OCI-LY1 (cell line): ENCODE measurements at regions not wholly inside any gene's neighbourhood (a gene's known extent, or its start where the extent isn't known, plus 50 kb on each side); places are given as distances from the start of the nearest gene placed in this dataset.

ENCODE experiments used
- H2AFZ ChIP-seq: fragments of 200-600 bp; sonication (generic), shearing (Covaris generic); 2 replicates; pipeline ENCODE4 v1.6.0; 2014; ENCODE audit warnings: antibody characterized with exemption, mild to moderate bottlenecking, low read length
- H3F3A ChIP-seq: fragments of 200-600 bp; sonication (generic), shearing (Covaris generic); 2 replicates; pipeline ENCODE4 v1.6.0; 2014; ENCODE audit warnings: mild to moderate bottlenecking, antibody characterized with exemption, low read length, moderate library complexity; ENCODE audit not compliant: insufficient read depth
- H3K27ac ChIP-seq: fragments of 200-600 bp; sonication (generic); 2 replicates; pipeline ENCODE4 v1.5.1; 2014; ENCODE audit warnings: low read length, mixed run types, mild to moderate bottlenecking, low read depth; ENCODE audit not compliant: poor library complexity, severe bottlenecking
- H3K27me3 ChIP-seq: fragments of 200-600 bp; sonication (generic); 2 replicates; pipeline ENCODE4 v1.6.0; 2014; ENCODE audit warnings: antibody characterized with exemption, mild to moderate bottlenecking, low read length, moderate library complexity; ENCODE audit not compliant: insufficient read depth
- H3K36me3 ChIP-seq: fragments of 200-600 bp; sonication (generic); 2 replicates; pipeline ENCODE4 v1.6.1; 2014; ENCODE audit warnings: mild to moderate bottlenecking, antibody characterized with exemption, low read length, moderate library complexity, mixed read lengths; ENCODE audit not compliant: insufficient read depth
- H3K4me1 ChIP-seq: fragments of 200-600 bp; sonication (generic); 2 replicates; pipeline ENCODE4 v1.5.1; 2014; ENCODE audit warnings: mild to moderate bottlenecking, low read length, moderate library complexity; ENCODE audit not compliant: insufficient read depth, severe bottlenecking
- H3K4me2 ChIP-seq: fragments of 200-600 bp; sonication (generic), shearing (Covaris generic); 2 replicates; pipeline ENCODE4 v1.6.1; 2014; ENCODE audit warnings: low read length
- H3K4me3 ChIP-seq: fragments of 200-600 bp; sonication (generic); 2 replicates; pipeline ENCODE4 v1.5.1; 2014; ENCODE audit warnings: low read length, low read depth, mild to moderate bottlenecking, mixed read lengths; ENCODE audit not compliant: poor library complexity, severe bottlenecking
- H3K79me2 ChIP-seq: fragments of 200-600 bp; shearing (Covaris generic); 2 replicates; pipeline ENCODE4 v1.6.1; 2016; ENCODE audit warnings: mixed run types, low read length, mixed read lengths; ENCODE audit not compliant: insufficient read depth
- H3K9ac ChIP-seq: fragments of 200-600 bp; sonication (generic), shearing (Covaris generic); 2 replicates; pipeline ENCODE4 v1.6.1; 2014; ENCODE audit warnings: mild to moderate bottlenecking, low read length, mixed read lengths
- H3K9me2 ChIP-seq: fragments of 200-600 bp; sonication (generic), shearing (Covaris generic); 2 replicates; pipeline ENCODE4 v1.6.1; 2014; ENCODE audit warnings: low read depth, mild to moderate bottlenecking, low read length, mixed read lengths
- H3K9me3 ChIP-seq: fragments of 200-600 bp; shearing (Covaris generic); 2 replicates; pipeline ENCODE4 v1.6.1; 2014; ENCODE audit warnings: low read length, mixed read lengths
- H4K20me1 ChIP-seq: fragments of 200-600 bp; sonication (generic), shearing (Covaris generic); 2 replicates; pipeline ENCODE4 v1.6.0; 2016; ENCODE audit warnings: mild to moderate bottlenecking, low read length; ENCODE audit not compliant: insufficient read depth
- EZH2 ChIP-seq: fragments of 200-600 bp; sonication (generic), shearing (Covaris generic); IDR thresholded peaks from 2 replicates; pipeline ENCODE4 v1.8.0; 2017; ENCODE audit warnings: borderline replicate concordance, mixed run types, mild to moderate bottlenecking, antibody characterized with exemption, low read length, moderate library complexity, mixed read lengths
- TF ChIP-seq, protein P1 (sequence below): fragments of 200-600 bp; sonication (generic), shearing (Covaris generic); IDR thresholded peaks from 2 replicates; pipeline ENCODE4 v1.5.1; 2017; ENCODE audit warnings: mild to moderate bottlenecking, antibody characterized with exemption, low read length, moderate library complexity, mixed read lengths

DNA sequence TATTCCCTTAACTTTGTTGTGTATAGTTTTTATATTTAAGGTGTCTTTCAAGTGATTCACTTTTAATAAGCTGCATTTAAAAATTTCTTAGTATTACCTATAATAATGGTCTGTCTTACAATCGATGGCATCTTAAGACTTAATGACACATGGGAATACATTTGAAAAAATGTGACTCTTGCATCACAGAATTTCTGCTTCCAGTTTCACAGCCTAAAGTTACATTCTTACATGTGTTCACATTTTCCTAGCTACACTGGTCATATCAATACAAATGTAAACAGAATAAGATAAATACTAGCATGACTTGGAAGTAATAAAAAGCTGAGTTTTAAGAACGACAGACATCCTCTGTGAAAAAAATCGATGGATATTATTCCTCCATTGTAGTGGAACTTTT is 1597.1 kb upstream of the MIR17HG start:
- Histone ChIP-seq H3K9ac (no peak overlapping the region), H4K20me1 (no peaks in the 10 kb centered on the region), H3K4me1 (no peaks in the 10 kb centered on the region), H3K27ac (no peak overlapping the region), H3F3A (no peaks in the 10 kb centered on the region), H3K4me2 (no peak overlapping the region), H2AFZ (no peak overlapping the region), H3K4me3 (no peak overlapping the region), H3K36me3 (no peaks in the 10 kb centered on the region), H3K79me2 (no peaks in the 10 kb centered on the region), H3K9me3 (no peaks in the 10 kb centered on the region), H3K9me2 (no peaks in the 10 kb centered on the region), H3K27me3 (no peaks in the 10 kb centered on the region)
- TF ChIP-seq, protein P1, sequence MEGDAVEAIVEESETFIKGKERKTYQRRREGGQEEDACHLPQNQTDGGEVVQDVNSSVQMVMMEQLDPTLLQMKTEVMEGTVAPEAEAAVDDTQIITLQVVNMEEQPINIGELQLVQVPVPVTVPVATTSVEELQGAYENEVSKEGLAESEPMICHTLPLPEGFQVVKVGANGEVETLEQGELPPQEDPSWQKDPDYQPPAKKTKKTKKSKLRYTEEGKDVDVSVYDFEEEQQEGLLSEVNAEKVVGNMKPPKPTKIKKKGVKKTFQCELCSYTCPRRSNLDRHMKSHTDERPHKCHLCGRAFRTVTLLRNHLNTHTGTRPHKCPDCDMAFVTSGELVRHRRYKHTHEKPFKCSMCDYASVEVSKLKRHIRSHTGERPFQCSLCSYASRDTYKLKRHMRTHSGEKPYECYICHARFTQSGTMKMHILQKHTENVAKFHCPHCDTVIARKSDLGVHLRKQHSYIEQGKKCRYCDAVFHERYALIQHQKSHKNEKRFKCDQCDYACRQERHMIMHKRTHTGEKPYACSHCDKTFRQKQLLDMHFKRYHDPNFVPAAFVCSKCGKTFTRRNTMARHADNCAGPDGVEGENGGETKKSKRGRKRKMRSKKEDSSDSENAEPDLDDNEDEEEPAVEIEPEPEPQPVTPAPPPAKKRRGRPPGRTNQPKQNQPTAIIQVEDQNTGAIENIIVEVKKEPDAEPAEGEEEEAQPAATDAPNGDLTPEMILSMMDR, result no peak
- no peak for TF ChIP-seq EZH2

DNA sequence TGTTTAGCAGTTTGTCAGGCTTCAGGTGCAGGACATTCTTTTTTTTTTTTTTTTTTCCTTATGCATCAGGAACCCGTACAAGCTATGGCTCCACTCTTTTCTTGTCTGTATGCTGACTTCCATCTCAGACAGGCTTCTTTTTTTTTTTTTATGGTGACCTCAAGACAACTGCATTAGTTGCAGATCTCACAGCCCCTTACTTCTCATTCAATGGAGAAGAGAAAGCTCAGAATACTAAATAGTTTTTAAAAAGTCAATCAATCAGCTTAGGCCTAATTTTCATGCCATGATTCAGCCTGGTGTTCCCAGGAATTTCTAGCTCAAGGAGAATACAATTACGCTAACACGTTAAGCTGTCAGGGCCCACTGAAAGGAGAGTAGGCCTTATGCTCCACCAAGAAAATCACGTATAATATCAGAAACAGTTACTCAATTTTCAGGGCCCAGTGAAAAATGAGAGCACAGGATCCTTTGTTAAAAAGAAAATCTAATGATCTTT is 1596.0 kb upstream of the MIR17HG start:
- Histone ChIP-seq H3K9me2 (no peaks in the 10 kb centered on the region), H3F3A (no peaks in the 10 kb centered on the region), H3K27ac (no peak overlapping the region), H3K79me2 (no peaks in the 10 kb centered on the region), H3K4me2 (no peak overlapping the region), H3K9ac (no peak overlapping the region), H3K9me3 (0 out of 2 replicates have a peak, but pooled peaks cover 4% of the 10 kb centered on the region), H3K27me3 (no peaks in the 10 kb centered on the region), H3K4me1 (no peaks in the 10 kb centered on the region), H3K36me3 (no peaks in the 10 kb centered on the region), H2AFZ (no peak overlapping the region), H3K4me3 (no peak overlapping the region), H4K20me1 (no peaks in the 10 kb centered on the region)
- TF ChIP-seq EZH2, result no peak
- TF ChIP-seq, protein P1, result no peak

DNA sequence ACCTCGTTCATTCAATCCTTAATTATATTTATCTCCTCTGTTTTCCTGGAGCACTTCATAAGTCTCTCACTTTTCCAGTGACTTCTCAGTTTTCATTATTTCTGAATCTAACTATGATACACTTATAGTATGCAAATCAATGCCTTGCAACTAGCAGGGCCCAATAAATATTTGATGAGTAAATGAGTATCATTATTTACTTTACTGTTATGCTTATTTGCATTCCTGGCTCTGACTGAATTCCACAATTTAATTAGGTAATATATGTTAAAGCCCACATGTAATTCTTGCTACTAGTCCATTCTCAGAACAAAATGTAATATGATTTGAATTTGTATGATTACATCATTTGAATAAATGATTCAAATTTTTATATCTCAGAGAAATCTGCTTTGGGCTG is 1595.1 kb upstream of the MIR17HG start:
- Histone ChIP-seq H3K27ac (no peak overlapping the region), H3K4me2 (no peak overlapping the region), H3K79me2 (no peaks in the 10 kb centered on the region), H3K4me3 (no peak overlapping the region), H3F3A (no peaks in the 10 kb centered on the region), H3K9me2 (no peaks in the 10 kb centered on the region), H2AFZ (no peak overlapping the region), H3K27me3 (no peaks in the 10 kb centered on the region), H3K4me1 (no peaks in the 10 kb centered on the region), H3K36me3 (no peaks in the 10 kb centered on the region), H3K9ac (no peak overlapping the region), H3K9me3 (0 out of 2 replicates have a peak, but pooled peaks cover 4% of the 10 kb centered on the region), H4K20me1 (no peaks in the 10 kb centered on the region)
- no peak for TF ChIP-seq EZH2
- TF ChIP-seq, protein P1, result no peak
